HEK293T (cell line): ENCODE measurements at regions not wholly inside any gene's neighbourhood (a gene's known extent, or its start where the extent isn't known, plus 50 kb on each side); places are given as distances from the start of the nearest gene placed in this dataset.

Experiments
- CTCF ChIA-PET: fragments of 350-600 bp; formaldehyde crosslinking; extraction: SDS; loops from one replicate; lab custom pipeline; 2021; ENCODE audit warnings: antibody characterized with exemption, inconsistent platforms; lab: Yijun Ruan, JAX
- POLR2A ChIA-PET: fragments of 350-600 bp; formaldehyde crosslinking; extraction: SDS; loops from one replicate; lab custom pipeline; 2020; ENCODE audit warnings: antibody characterized with exemption, inconsistent platforms; lab: Yijun Ruan, JAX
- DNase-seq: peaks from one replicate; pipeline ENCODE4 v3.0.0; 2012; ENCODE audit warnings: mixed read lengths; ENCODE audit errors: extremely low spot score
- ARNT ChIP-seq: fragments of 450-650 bp; IDR thresholded peaks from 2 replicates; pipeline ENCODE4 v1.6.1; 2017; ENCODE audit warnings: mild to moderate bottlenecking
- BHLHE40 ChIP-seq: fragments of 450-650 bp; IDR thresholded peaks from 2 replicates; pipeline ENCODE4 v1.6.1; 2016; ENCODE audit warnings: mild to moderate bottlenecking, moderate library complexity, borderline replicate concordance
- CTBP1 ChIP-seq: fragments of 450-650 bp; IDR thresholded peaks from 2 replicates; pipeline ENCODE4 v1.6.1; 2016; ENCODE audit warnings: borderline replicate concordance
- ELF4 ChIP-seq: fragments of 450-650 bp; IDR thresholded peaks from 2 replicates; pipeline ENCODE4 v1.6.1; 2017; ENCODE audit warnings: antibody characterized with exemption
- FOXA1 ChIP-seq: fragments of 450-650 bp; IDR thresholded peaks from 2 replicates; pipeline ENCODE4 v1.6.1; 2016; ENCODE audit warnings: mild to moderate bottlenecking
- FOXK2 ChIP-seq: fragments of 450-650 bp; IDR thresholded peaks from 2 replicates; pipeline ENCODE4 v1.6.1; 2016; ENCODE audit warnings: mild to moderate bottlenecking
- FOXM1 ChIP-seq: fragments of 450-650 bp; IDR thresholded peaks from 2 replicates; pipeline ENCODE4 v1.6.1; 2017; ENCODE audit warnings: mild to moderate bottlenecking, borderline replicate concordance
- HDGF ChIP-seq: fragments of 450-650 bp; IDR thresholded peaks from 2 replicates; pipeline ENCODE4 v1.6.1; 2017; ENCODE audit warnings: antibody characterized with exemption, borderline replicate concordance
- L3MBTL2 ChIP-seq: fragments of 450-650 bp; conservative IDR thresholded peaks from 2 replicates; pipeline ENCODE4 v1.6.1; 2016; ENCODE audit warnings: mild to moderate bottlenecking
- LEF1 ChIP-seq: fragments of 450-650 bp; IDR thresholded peaks from 2 replicates; pipeline ENCODE4 v1.6.1; 2017; ENCODE audit warnings: mild to moderate bottlenecking, borderline replicate concordance
- NFRKB ChIP-seq: fragments of 450-650 bp; IDR thresholded peaks from 2 replicates; pipeline ENCODE4 v1.6.1; 2016; ENCODE audit warnings: mild to moderate bottlenecking, moderate library complexity
- PKNOX1 ChIP-seq: fragments of 450-650 bp; IDR thresholded peaks from 2 replicates; pipeline ENCODE4 v1.6.1; 2016
- SP1 ChIP-seq: fragments of 450-650 bp; IDR thresholded peaks from 2 replicates; pipeline ENCODE4 v1.6.1; 2017
- SUZ12 ChIP-seq: fragments of 450-650 bp; IDR thresholded peaks from 2 replicates; pipeline ENCODE4 v1.6.1; 2016; ENCODE audit warnings: mild to moderate bottlenecking
- TARDBP ChIP-seq: fragments of 450-650 bp; IDR thresholded peaks from 2 replicates; pipeline ENCODE4 v1.6.1; 2016
- ZNF384 ChIP-seq: fragments of 450-650 bp; IDR thresholded peaks from 2 replicates; pipeline ENCODE4 v1.6.1; 2016

GRCh38 chr7:80370587-80370986 lies 141.3 kb downstream of the GNAT3 start:
- DNase-seq: no peak
- TF ChIP-seq FOXK2: no peak
- no peak for TF ChIP-seq HDGF
- no peak for TF ChIP-seq PKNOX1
- TF ChIP-seq ARNT: no peak
- no peak for TF ChIP-seq BHLHE40
- TF ChIP-seq SUZ12: no peak
- no peak for TF ChIP-seq TARDBP
- TF ChIP-seq FOXA1: no peak
- no peak for TF ChIP-seq NFRKB
- no peak for TF ChIP-seq LEF1
- no peak for TF ChIP-seq L3MBTL2
- no peak for TF ChIP-seq ZNF384
- TF ChIP-seq ELF4: no peak
- TF ChIP-seq SP1: no peak
- TF ChIP-seq FOXM1: no peak
- no peak for TF ChIP-seq CTBP1
- ChIA-PET POLR2A (no interaction called here), CTCF (no interaction called here)

GRCh38 chr7:80369321-80369720 lies 142.5 kb downstream of the GNAT3 start:
- CTCF ChIA-PET: interaction anchor here (0.7 kb wide), 1 partner anchor 106 kb away, joined by 3 read pairs; no protein-coding TSS in a partner anchor
- POLR2A ChIA-PET: no interaction called here
- no peak for DNase-seq
- TF ChIP-seq PKNOX1 (no peak), ELF4 (no peak), HDGF (no peak), SUZ12 (no peak), ZNF384 (no peak), FOXA1 (no peak)

GRCh38 chr7:80362677-80363076 lies 149.2 kb downstream of the GNAT3 start:
- DNase-seq: no peak
- POLR2A ChIA-PET: no interaction called here
- CTCF ChIA-PET: no interaction called here
- TF ChIP-seq TARDBP: no peak
- TF ChIP-seq FOXK2: no peak
- TF ChIP-seq CTBP1: no peak
- TF ChIP-seq SP1: no peak
- no peak for TF ChIP-seq FOXA1
- TF ChIP-seq SUZ12: no peak
- TF ChIP-seq ELF4: no peak
- TF ChIP-seq PKNOX1: no peak
- no peak for TF ChIP-seq LEF1

- TF ChIP-seq NFRKB: no peak
- TF ChIP-seq HDGF: no peak
- TF ChIP-seq ZNF384: no peak
- ChIA-PET CTCF (no interaction called here), POLR2A (no interaction called here)
- DNase-seq: no peak
Observed at GRCh38 chr7:80362010-80362618, 149.8 kb downstream of the GNAT3 start.

GRCh38 chr7:80359476-80359875 lies 152.4 kb downstream of the GNAT3 start:
- POLR2A ChIA-PET: no interaction called here
- TF ChIP-seq ARNT (no peak), ZNF384 (no peak), FOXA1 (no peak), SP1 (no peak), ELF4 (no peak)
- no peak for DNase-seq
- CTCF ChIA-PET: no interaction called here

GRCh38 chr7:80359029-80359428 lies 152.8 kb downstream of the GNAT3 start:
- DNase-seq: no peak
- CTCF ChIA-PET: no interaction called here
- POLR2A ChIA-PET: no interaction called here
- no peak for TF ChIP-seq PKNOX1
- no peak for TF ChIP-seq LEF1
- TF ChIP-seq NFRKB: no peak
- no peak for TF ChIP-seq TARDBP
- no peak for TF ChIP-seq FOXM1
- no peak for TF ChIP-seq ZNF384
- TF ChIP-seq FOXK2: no peak
- TF ChIP-seq SUZ12: no peak
- TF ChIP-seq ARNT: no peak
- no peak for TF ChIP-seq BHLHE40

- ChIA-PET CTCF (no interaction called here), POLR2A (no interaction called here)
- no peak for DNase-seq
- TF ChIP-seq NFRKB (no peak), SP1 (no peak), FOXK2 (no peak), LEF1 (no peak)
Observed at GRCh38 chr7:80357530-80357929, 154.3 kb downstream of the GNAT3 start.
